Amygdala (tissue), 56 donors: ENCODE measurements at regions not wholly inside any gene's neighbourhood (a gene's known extent, or its start where the extent isn't known, plus 50 kb on each side); places are given as distances from the start of the nearest gene placed in this dataset.

Experiments
- DNase-seq, 56 donors: peaks; one replicate each; lab custom pipeline; 2025; lab: John Stamatoyannopoulos, UW

DNA sequence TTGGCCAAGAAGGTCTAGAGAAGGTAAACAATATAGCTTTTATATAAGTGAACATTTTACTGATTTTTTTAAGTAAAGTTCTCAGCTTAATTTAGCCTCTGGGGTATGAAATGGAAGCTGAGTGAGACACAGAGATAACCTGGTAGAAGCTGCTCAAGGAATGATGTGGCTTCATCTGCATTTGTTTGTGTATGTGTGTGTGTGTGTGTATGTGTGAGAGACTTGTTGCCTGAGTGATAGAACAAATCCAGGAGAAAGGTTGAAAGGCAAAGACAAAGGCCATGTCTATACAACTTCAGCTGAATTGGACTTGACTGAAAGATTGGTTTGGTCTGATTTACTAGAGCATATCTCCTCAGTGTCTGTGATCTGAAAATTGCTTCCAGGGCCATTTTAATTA is 63.6 kb downstream of the PCDH7 start:
- no peak for DNase-seq

DNA sequence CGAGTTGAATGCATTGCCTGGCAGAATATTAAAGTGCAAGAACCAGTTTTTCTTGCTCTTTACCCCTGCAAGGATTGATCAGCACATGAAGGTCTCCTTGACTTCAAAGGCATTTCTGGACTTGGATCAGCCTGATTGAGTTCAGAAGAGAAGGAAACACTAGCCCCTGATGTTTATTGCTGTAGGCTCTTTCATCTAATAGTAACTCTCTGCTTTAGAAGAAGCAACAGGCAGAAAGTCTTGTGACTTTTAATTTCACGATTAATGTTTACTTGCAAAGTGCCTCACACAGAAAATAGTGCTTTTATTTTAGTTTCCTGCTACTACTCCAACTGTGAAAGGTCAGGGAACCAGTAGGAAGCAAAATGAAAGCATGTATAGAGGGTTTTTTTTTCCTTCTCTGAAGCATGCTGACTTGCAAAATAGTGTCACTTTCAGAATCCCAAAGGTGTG is 69.1 kb downstream of the PCDH7 start:
- no peak for DNase-seq

DNA sequence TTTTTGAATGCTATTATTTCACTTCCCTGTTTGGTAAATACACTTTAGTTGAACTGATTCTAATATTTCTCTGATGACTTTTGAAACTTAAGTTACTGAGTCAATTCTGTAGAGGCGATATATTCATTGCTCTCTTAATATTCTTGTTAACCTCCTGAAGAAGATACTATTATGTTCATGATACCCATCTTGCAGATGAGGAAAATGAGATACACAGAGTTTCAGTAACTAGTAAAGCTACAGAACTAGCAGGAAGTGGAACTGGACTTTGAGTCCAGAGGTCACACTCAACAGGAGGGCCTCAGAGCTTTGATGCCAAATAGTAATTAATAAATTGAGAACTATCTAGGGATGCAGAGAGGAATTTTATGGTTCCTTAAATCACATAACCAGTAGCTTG is 70.0 kb downstream of the PCDH7 start:
- DNase-seq: no peak

DNA sequence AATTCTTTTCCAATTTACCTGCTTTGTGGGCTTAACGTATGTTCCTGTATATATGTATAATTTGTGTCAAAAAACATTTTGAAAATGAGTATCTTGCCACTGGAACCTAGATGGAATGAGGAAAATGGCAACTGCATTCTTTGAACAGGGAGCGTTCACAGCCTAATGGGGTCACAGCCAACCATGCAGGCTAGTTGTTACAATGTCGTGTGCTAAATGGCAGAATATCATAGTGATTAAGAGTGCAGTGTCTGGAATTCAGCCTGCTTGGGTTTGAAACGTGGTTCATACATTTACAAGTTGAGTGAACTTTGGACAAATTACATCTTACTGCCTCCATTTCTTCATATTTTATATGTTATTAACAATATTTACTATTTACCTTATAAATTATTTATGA is 70.8 kb downstream of the PCDH7 start:
- no peak for DNase-seq

DNA sequence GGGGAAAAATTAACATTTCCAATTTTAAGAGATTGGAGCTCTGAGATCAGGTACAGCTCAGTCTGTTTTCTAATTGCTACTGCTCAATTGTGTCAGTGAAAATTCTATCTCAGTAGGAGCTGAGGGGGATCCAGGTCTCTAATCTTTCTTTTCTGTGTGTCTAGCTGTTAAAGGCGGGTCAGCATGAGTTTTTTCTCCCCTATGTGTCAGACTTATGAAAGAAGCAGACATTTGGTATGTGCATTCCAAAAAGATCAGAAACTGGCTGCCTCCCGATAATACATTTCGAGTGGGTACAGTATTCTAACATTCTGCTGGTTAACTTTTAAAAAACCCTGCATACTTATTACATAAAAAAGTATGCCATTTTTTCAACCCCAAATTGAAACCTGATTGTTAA is 72.4 kb downstream of the PCDH7 start:
- DNase-seq: no peak

DNA sequence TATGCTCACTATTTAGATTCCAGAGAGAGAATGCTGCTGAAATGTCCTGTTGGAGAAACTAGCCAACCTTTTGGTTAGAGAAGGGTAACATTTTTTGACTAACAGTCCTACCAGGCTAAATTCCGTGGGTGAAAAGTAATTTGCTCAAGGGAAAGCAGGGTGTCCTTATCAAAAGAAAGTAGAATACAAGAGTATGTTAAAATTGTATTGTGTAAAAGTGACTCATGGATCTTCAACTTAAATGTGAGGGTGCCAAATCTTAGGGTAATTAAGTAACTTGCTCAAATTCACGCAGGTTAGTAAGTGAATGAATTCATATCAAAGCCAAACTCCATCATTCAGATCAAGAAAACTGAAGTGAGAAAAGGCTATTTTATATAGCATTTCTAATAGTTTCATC is 81.7 kb downstream of the PCDH7 start:
- no peak for DNase-seq

DNA sequence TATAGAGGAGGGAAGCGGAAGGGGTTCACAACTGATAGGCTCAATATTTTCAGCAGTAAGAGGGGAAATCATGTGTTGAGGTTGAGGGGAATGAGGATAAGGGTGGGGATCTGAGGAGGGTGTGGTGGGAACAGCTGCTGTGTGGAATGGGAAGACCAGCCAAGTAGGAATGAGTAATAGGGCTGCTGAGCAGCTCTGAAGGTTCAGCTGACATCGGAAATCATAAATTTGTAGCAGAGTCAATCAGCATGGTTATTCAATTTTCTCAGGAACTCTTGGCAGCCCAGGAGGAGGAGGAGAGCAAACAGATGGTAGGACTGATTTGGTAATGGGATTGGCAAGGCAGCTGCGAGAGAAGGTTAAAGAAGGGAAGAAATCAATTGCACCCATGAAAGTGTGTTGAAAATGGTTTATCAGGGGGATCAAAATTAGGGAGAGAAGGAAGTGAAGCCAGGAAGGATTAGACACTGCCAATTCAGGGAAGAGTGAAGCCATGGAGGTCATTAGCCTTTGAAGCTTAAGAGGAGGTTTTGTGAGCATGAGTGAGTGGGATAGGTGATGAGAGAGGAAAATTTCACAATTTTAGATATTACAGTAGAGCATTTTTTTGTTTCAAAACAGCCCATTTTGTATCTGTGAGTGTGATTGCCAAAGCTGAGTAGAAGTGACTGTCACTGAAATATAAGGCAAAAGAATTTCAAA is 82.6 kb downstream of the PCDH7 start:
- peak in 12 of 56 donors; percentile 2 to 26 (median 6) for DNase-seq

DNA sequence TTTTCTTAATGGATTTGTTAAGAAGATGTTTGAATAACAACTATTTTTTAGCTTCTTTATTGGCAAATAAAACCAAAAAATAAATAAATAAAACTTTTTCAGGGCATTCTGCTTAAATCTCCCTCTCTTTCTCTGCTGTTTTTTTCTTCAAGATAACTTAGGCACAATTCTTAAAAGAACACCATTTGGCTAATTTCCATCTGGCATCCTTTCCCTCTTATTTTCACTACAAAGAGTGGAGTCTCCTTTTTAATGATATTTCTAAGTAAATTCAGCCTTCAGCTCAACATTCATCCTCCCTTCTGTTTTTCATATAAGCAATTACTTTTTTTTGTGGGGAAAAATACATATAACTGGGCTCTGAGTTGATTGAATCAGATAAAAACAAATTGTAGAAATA is 88.1 kb downstream of the PCDH7 start:
- DNase-seq: no peak

DNA sequence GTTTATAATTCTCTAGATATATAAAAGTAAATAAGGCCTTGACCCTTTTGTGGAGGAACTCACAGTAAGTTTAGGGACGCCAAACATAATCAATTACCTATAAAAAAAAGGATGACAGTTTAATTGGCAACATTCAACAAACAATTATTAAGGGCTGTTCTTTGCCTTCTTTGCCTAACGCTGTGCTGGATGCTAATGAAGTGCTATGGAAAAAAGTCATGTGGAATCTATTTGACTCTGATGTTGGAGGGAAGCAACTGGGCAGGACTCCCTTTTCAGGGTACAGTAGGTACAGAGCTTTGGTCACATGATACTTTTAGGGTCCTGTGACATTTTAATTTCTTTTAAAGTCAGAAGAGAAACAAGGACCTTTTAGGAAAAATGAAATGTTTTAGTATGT is 91.1 kb downstream of the PCDH7 start:
- no peak for DNase-seq

DNA sequence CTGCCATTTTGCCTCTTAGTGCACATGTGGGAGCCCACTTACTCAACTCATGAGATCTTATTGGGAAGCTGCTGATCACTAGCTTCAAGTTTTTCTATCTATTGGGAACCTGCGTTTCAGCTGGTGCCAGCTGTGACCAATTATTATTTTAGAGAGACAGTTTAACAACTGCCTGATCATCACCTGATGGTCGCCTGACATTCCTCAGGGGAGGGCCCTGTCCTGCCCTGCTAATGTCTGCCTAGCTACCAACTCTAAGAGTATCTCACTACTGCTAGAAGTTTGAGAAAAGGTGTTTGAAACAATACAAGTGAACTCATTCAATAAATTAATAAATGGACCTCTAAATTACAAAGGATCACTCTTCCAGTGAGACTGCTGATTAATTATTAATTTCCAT is 95.5 kb downstream of the PCDH7 start:
- DNase-seq: no peak

DNA sequence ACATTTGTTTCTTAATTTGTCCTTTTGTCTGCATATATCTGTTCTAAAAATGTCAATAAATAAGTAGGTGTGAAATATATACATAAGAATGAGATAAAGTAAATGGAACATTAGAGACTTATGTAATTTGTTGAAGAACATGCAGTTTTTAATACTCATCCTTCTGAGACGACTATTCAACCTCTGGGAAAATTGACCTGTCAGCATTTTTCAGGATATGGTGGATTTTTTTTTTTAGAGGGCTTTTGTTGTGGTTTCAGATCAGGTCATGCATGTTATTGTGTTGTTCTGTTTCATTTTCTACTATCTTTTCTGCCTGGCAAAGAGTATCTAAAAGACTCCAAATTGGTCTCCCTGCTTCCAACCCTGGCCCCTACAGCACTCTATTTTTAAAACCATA is 97.3 kb downstream of the PCDH7 start:
- no peak for DNase-seq

DNA sequence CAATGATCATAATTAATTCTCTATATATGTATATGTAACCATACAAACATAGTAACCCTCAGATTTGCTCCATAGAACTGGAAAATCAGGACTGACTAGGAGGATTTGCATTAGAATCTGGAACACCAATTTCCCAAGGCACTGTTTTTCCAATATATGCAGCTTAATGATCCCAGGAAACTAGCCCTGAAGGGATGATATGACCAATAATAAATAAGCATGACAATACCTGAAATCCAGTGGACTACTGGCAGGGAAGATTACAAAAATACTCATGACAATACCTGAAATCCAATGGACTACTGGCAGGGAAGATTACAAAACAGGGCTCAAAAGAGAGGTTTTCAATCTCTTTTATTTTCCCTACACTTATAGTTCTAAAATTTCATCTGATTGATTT is 98.4 kb downstream of the PCDH7 start:
- DNase-seq: no peak

DNA sequence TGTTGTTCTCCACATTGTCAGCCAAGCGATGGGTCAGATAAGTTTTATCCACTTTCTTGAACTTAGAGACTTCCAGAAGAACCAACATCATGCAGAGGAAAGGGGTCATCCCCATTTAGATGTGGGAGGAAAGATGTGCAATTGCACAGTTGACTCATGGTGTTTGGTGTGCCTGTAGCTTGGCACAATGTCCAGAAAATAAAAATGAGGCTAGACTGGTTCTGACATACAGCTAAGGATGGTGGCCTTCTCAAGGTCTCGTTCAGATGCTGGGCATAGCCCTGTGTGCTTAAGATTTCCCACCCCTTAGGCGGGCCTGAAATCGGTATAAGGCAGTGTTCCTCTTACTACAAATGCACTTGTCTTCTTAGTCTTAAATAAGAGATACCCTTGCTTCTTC is 101.1 kb downstream of the PCDH7 start:
- no peak for DNase-seq

DNA sequence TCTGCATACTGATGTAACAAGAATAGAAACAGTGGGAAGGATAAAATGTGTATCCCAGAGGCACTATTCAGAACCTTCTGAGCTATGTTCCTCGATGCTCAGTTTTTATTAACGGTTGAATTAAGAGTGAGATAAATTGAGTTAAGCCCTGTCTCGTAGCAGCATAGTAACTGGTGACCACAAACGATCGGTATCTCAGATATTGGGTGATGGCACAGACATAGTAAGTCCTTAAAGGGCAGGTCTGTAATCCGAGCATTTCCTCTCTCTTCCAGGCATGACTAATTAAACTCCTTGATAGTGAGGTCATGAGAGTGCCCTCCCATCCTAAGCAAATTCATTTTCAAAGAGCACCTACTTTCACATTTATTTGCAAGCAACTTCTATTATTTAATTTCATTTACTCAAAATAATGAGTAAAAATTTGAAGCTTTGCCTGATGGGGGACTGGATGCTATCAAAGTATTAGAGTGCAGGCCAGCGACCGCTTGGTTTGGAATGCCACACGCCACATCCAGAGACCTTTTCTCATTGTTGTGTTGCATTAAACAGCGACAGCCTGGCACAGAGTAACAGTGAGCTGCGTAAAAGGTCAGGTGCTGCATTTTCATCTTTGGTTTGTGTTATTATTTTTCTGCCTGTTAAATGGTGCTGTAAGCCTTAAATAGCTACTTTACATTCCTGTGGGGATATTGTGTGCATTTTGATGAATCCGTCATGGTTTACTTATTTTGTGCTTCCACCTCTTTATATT is 101.9 kb downstream of the PCDH7 start:
- DNase-seq: no peak

DNA sequence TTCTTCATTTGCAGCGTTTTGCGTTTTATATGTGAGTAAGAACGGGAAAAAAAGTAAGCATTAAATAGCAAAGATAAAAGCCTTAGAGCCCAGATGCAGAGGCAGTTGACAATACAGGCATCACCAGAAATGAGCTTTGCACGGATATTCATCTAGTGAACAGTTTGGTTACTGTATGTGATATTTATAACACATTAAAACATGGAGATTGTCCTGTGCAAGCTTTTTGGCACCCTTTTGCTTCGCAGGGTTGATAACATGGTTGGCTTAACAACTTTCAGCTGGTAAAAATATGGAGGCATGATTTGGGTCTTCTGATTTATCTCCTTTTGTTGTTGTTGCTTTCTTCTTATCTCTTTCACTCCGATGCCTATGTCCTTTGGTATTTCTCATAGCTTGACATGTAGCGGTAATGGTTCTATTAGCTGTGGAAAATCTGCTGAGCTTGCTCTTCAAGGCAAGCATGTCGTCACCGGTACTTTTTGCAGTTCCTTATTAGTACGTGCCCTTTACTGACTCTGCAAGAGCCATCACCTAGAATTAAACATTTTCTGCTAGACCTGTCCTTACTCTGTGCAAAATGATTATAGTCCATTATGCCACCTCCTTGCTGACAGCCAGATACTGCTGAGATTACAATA is 102.9 kb downstream of the PCDH7 start:
- DNase-seq: no peak

DNA sequence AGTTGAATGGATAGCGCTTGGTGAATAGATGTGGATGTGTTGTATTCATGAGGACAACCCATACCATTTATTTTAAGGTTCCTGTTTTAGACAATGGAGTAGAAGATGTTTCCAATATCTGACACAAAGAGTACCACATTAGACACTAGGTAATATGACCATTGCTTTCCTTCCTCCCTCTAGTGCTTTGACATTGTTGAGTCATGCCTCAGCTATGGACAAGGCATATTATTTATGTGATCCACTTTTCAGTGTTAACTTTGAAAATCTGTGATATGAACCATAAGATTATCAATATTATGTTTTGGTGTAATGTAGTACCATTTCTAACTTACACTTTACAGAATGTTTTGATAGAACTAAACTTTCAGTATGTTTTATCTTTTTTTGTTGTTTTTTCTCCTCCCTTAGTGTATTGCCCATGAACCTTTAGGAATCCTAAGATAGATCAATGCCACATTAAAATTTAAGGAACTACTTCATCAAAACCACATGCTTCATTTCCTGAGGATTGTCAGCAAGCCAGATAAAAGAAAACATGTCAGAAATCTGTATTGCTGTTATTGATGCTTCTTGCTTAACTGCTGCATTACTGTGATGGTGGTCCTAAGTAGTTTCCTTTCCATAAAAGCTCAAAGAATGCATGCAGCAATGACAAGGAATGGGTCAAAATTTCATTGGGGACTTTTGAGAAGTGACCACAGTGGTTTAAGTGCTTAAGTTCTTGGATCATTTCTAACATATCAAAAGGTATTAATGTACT is 105.0 kb downstream of the PCDH7 start:
- no peak for DNase-seq

DNA sequence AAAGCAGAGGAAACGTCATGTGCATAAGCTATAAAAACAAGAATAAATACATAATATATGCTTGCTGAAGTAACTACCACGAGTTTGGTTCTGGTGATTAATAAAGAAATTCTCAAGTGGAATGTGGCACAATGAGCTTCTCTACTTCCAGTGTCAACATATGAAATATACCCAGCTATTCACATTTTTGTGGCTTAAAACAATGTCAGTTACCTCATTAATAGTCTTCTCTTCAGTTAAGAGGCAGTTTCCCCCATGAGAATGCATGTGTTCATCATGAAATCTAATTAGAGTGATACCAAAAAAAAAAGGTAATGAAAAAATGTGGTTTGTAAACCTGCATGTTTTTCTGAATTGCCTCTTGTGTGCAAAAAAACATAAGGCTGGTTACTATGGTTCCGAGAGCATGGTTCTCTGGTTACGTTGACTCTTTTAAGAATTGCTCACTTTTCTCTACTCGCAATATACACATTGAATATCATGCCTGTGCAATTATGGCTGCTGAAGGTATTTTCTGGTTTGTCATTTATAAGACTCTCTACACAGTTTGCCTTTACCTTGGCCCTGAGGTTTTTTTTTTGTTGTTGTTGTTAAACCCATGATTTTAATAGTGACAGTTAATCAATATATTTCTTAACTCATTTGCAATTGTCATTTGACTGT is 108.2 kb downstream of the PCDH7 start:
- DNase-seq: no peak

DNA sequence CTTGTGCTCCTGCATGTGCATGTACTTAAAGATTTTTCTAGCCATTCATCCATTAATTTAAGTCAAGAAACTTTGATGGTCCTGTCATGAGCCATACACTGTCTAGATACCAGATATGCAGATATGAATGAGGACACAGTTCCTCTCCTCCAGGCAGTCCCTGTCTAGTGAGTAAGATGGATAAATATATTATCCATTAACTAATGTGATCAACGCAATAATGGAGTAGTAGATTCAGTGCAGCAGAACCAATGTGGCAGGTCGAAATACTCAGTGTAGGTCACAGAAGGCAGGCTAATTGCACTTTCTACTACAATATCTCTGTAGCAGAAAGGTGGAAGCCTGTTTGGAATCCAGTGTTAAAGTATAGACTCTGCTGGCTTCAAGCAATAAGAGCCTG is 112.5 kb downstream of the PCDH7 start:
- DNase-seq: no peak

DNA sequence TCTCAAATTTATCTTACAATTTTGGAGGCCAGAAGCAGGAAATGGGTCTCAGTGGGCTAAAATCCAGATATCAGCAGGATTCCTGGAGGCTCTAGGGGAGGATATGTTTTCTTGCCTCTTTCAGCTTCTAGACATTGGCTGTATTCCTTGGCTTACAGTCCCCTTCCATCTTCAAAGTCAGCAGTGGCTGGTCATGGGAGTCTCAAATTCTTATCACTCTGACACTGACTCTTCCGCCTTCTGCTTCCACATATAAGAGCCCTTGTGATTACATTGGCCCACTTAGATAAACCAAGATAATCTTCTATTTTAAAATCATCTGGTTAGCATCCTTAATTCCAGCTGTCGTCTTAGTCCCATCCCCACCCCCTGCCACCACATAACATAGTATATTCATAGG is 113.0 kb downstream of the PCDH7 start:
- no peak for DNase-seq

DNA sequence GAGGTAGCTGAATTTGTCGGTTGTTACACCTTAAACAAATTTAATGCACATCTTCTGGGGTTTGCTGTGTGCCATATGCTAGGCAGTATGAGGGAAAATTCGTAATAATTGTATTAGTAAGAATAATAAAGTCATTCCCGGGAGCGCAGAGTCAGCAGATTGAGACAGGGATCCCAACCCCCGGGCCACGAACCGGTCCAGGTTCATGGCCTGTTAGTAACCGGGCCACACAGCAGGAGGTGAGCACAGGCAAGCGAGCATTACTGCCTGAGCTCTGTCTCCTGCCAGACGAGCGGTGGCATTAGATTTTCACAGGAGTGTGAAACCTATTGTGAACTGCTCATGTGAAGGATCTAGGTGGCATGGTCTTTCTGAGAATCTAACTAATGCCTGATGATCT is 114.9 kb downstream of the PCDH7 start:
- no peak for DNase-seq

DNA sequence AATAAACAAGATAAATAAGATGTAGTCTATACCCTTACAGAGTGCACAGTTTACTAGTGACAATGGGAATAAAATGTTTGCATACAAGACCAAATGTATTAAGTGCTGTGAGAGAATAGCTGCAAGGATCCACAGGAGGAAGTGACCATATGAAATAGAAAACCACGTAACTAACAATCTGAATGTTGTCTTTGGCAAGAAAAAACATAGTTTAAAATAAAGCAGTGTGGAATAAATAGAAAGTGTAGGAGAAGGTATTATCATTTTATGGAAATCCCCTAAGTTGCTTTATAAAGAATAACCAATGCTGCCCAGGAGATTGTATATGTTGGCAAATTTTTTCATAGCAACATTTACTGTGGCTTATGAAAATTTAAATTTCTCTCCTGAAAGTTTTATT is 116.1 kb downstream of the PCDH7 start:
- no peak for DNase-seq
